Ishikawa (cell line): ENCODE measurements at regions not wholly inside any gene's neighbourhood (a gene's known extent, or its start where the extent isn't known, plus 50 kb on each side); places are given as distances from the start of the nearest gene placed in this dataset.
A peak's percentile ranks its signal among the peaks of the same experiment; 100 is the strongest.

ENCODE experiments used
- CEBPB ChIP-seq: IDR thresholded peaks from 2 replicates; pipeline ENCODE4 v1.6.1; 2012
- CREB1 ChIP-seq: IDR thresholded peaks from 2 replicates; pipeline ENCODE4 v1.6.1; 2012; ENCODE audit warnings: low read depth
- EGR1 ChIP-seq: IDR thresholded peaks from 2 replicates; pipeline ENCODE4 v1.6.1; 2012
- EP300 ChIP-seq: IDR thresholded peaks from 2 replicates; pipeline ENCODE4 v1.6.1; 2012; ENCODE audit warnings: borderline replicate concordance
- FOXM1 ChIP-seq: IDR thresholded peaks from 2 replicates; pipeline ENCODE4 v1.6.1; 2012; ENCODE audit warnings: low read depth, borderline replicate concordance
- MAX ChIP-seq: IDR thresholded peaks from 2 replicates; pipeline ENCODE4 v1.6.1; 2012
- NFIC ChIP-seq: IDR thresholded peaks from 2 replicates; pipeline ENCODE4 v1.6.1; 2012
- RAD21 ChIP-seq: IDR thresholded peaks from 2 replicates; pipeline ENCODE4 v1.6.1; 2012; ENCODE audit warnings: low read depth
- REST ChIP-seq: IDR thresholded peaks from 2 replicates; pipeline ENCODE4 v1.6.1; 2012; ENCODE audit warnings: low read depth, mild to moderate bottlenecking
- TAF1 ChIP-seq: IDR thresholded peaks from 2 replicates; pipeline ENCODE4 v1.6.1; 2012; ENCODE audit warnings: low read depth, mild to moderate bottlenecking
- TCF12 ChIP-seq: IDR thresholded peaks from 2 replicates; pipeline ENCODE4 v1.6.1; 2012; ENCODE audit warnings: low read depth
- TEAD4 ChIP-seq: IDR thresholded peaks from 2 replicates; pipeline ENCODE4 v1.6.1; 2012
- USF1 ChIP-seq: IDR thresholded peaks from 2 replicates; pipeline ENCODE4 v1.6.1; 2012
- YY1 ChIP-seq: IDR thresholded peaks from 2 replicates; pipeline ENCODE4 v1.6.1; 2012; ENCODE audit warnings: low read depth
- ZBTB7A ChIP-seq: IDR thresholded peaks from 2 replicates; pipeline ENCODE4 v1.6.1; 2012; ENCODE audit warnings: low read depth

GRCh38 chr3:193870376-193871219 lies 265.4 kb upstream of the HES1 start:
- no peak for TF ChIP-seq FOXM1
- no peak for TF ChIP-seq TCF12
- no peak for TF ChIP-seq TAF1
- TF ChIP-seq EGR1, result no peak
- TF ChIP-seq RAD21, result no peak
- TF ChIP-seq CEBPB, result no peak
- no peak for TF ChIP-seq ZBTB7A
- TF ChIP-seq REST, result no peak
- TF ChIP-seq USF1, result no peak
- TF ChIP-seq EP300, result no peak

GRCh38 chr3:193871220-193871485 lies 264.8 kb upstream of the HES1 start:
- TF ChIP-seq TAF1, result no peak
- 0 out of 2 replicates have a peak, but pooled peaks have one; percentile 27 for TF ChIP-seq MAX

GRCh38 chr3:193872265-193872753 lies 263.6 kb upstream of the HES1 start:
- peak; percentile 52; the same call in 1 of the 2 replicates for TF ChIP-seq CEBPB
- no peak for TF ChIP-seq TAF1
- peak; percentile 99 for TF ChIP-seq EP300
- peak; percentile 32; the same call in 1 of the 2 replicates for TF ChIP-seq CREB1
- no peak; the same call in 1 of the 2 replicates for TF ChIP-seq REST
- peak; percentile 83 for TF ChIP-seq YY1
- peak; percentile 87 for TF ChIP-seq MAX
- TF ChIP-seq FOXM1, result peak; percentile 97
- peak; percentile 50 for TF ChIP-seq EGR1
- TF ChIP-seq TEAD4, result peak; percentile 95
- peak; percentile 56 for TF ChIP-seq RAD21
- TF ChIP-seq NFIC, result peak; percentile 99
- peak; percentile 99 for TF ChIP-seq TCF12
- TF ChIP-seq USF1, result no peak; the same call in 1 of the 2 replicates

GRCh38 chr3:193873426-193874201 lies 262.3 kb upstream of the HES1 start:
- no peak for TF ChIP-seq REST
- TF ChIP-seq MAX, result no peak
